Activated CD8-positive, alpha-beta memory T cell treated with anti-CD3 and anti-CD28 coated beads for 4 hours (primary cell): ENCODE measurements at regions not wholly inside any gene's neighbourhood (a gene's known extent, or its start where the extent isn't known, plus 50 kb on each side); places are given as distances from the start of the nearest gene placed in this dataset.

Experiments used
- DNase-seq, 2 donors: peaks; one replicate each; pipeline ENCODE4 v3.0.0-alpha.2; 2020; ENCODE audit warnings: low read depth in 2 of 2

DNA sequence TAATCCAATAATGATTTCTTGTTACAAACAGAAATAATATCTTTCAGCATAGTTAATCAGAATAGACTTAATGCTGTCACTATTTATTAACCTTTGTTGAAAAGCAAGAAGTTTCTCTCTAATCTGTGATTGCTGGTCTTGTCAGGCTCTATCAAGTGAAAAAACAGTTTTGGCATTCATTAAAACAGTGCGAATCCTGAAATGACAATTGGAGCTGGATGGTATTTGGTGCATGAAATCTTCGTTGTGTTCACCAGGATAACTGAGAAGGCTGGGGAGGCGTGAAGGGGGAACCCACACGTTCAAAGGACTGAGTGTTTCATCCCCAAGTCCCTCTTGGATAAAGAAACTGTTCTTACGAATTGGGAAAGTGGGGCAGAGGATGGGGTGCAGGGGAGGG is 190.2 kb upstream of the MYL2 start:
- DNase-seq: no peak

DNA sequence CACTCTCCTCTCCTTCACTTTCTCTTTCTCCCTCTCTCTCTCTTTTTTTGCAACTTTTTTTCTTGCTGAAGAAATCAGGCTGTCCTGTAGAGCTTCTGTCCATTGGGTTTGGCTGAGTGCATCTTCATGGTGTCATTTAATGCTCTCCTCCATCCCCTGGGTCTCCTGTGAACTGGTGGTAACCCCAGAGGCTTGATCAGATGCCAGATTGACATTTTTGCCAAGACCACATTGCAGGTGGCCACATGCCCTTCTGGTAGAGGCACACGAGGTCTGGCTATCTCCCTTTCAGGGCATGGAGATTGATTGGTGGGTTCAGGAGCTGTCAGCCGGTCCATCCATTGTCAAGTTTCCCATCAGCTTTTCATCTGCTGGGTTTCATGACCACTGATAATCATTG is 188.3 kb upstream of the MYL2 start:
- DNase-seq: no peak

GRCh38 chr12:111107392-111108178 is 187.2 kb upstream of the MYL2 start:
- DNase-seq: no peak

GRCh38 chr12:111105294-111105693 is 184.9 kb upstream of the MYL2 start:
- no peak for DNase-seq

- DNase-seq: no peak
These were observed 183.2 kb upstream of the MYL2 start for GRCh38 chr12:111103583-111103982.

GRCh38 chr12:111102102-111102739 is 181.8 kb upstream of the MYL2 start:
- DNase-seq: no peak

- DNase-seq: no peak
These were observed 180.6 kb upstream of the MYL2 start for GRCh38 chr12:111101003-111101402.

- DNase-seq: no peak
These were observed 180.2 kb upstream of the MYL2 start for GRCh38 chr12:111100554-111100953.

- no peak for DNase-seq
These were observed 179.6 kb upstream of the MYL2 start for GRCh38 chr12:111100003-111100402.

DNA sequence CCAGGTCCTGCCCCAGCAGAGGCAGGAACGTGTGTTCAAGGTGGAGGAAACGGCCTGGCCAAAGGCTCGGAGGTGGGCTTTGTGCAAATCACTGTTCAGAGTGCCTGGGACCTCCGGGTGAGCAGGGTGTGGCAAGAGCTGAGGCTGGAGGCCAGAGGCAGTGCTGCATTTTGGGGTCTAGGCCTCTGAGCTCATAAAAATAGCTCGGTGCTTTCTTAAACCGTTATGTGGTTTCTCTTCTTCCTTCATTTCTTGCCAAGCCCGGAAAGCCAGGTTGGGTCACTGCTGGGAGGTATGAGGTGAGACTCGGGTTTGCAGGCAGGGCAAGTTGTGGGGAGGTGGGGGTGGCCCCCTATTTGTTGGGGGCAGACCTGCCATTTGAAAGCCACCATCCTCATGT is 178.8 kb upstream of the MYL2 start:
- no peak for DNase-seq

GRCh38 chr12:111094157-111095010 is 174.0 kb upstream of the MYL2 start:
- DNase-seq: no peak

- DNase-seq: peak; percentile 2 to 12
These were observed 173.2 kb upstream of the MYL2 start for GRCh38 chr12:111093428-111094142.

DNA sequence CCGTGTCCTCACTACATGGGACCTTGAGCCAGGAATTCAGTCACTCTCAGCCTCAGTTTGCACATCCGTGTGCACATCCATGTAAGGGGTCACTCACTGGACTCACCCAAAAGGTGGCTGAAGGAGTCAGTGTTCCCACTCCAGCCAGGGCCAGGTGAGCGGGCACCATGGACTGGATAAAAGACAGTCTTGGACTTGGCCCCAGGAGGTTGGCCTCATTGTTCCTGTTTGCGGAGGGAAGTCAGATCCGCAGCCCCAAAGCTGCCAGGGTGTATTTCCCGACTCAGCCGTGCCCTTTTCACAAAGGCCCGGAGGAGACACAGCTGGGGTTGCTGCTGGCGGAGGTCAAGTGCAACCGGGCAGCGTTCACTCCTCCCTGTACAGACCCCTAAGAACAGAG is 170.7 kb upstream of the MYL2 start:
- no peak for DNase-seq

DNA sequence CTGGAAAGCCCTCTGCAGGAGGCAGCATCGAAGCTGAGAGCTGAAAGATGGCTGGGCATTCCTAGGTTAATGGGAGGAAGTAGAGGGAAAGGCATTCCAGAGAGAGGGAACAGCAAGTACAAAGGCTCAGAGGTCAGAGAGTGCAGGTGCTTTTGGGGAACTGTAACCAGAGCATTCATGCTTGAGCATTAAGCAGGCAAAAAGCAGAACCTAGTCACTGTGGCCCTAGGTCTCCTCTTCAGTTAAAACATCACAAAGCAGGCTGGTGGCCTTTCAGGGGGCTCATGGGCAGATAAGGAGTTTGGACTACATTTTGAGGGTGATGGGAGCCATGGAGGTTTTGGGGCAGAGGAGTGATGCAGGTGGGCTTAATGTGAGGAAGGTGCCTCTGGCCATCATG is 169.2 kb upstream of the MYL2 start:
- DNase-seq: no peak

DNA sequence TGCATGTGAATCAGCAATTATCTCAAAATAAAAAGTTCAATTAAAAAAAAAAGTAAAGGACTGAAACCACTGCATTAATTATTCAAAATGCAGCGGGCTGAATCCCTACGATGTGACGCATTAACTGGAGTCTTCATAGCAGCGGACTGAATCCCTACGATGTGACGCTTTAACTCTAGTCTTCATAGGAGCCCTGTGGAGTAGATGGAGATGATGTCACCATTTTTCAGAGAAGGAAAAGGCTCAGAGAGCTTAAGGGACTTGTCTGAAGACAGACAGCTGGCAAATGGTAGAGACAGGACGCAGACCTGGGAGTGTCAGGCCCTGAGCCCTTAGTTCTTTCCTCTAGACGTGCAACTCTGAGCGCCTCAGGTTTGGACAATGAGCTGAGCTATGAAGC is 168.0 kb upstream of the MYL2 start:
- no peak for DNase-seq

DNA sequence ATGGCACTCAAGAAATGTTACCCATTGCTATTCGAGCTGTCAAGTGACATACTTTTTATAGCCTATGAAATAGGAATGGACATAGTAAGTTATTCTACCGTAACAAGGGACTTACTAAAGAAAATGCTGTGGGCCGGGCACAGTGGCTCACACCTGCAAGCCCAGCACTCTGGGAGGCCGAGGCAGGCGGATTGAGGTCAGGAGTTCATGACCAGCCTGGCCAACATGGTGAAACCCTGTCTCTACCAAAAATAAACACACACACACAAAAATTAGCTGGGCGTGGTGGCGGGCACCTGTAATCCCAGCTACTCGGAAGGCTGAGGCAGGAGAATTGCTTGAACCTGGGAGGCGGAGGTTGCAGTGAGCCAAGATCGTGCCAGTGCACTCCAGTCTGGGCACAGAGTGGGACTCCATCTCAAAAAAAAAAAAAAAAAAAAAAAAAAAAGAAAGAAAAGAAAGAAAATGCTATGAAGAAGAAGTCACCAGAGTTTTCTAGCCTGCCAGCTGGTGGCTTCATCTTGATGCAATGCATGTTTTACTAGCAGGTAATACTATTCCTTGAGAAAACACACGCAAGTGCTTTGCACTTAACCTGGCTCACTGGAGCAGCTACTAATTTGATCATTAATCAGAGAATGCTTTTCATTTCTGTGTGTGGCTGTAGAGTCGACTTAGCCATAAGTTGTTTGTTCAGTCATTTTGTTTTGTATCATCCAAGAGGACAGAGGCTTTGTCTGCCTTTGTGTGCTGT is 166.7 kb upstream of the MYL2 start:
- no peak for DNase-seq

DNA sequence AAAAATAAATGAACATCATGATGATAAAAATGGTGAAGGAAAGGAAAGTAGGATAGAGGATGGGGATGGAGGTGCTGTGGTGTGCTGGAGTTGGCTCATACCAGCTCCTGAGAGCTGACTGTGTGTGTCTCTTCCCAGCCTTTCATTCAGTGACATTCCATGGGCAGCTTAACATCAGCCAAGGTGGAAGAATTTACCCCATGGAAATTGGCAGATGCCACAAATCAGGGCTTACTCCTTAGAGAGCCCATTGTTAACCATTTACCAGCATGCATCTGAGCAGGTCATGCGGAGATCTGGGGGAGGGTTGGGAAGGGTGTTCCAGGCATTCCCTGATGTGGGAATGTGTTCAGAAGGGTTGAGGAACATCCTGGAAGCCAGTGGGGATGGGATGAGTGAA is 164.7 kb upstream of the MYL2 start:
- no peak for DNase-seq

DNA sequence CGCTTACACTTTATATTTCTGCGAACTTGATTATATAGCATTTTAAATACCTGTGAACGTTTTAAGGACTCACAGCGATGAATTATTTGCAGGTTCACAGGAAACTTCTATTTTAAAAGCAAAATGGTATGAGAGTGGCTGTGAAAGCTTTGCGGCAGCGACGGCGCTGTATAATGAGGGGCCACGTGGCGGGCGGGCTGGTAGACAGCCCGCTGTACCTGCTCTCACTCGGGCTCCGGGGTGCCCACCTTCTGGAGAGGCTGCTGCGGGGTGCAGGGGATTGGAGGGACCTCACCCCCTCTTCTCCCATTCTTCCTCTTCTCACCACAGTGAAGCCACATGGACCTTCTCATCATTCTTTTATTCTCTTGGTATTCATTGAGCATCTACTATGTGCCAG is 164.2 kb upstream of the MYL2 start:
- DNase-seq: no peak

GRCh38 chr12:111084158-111084557 is 163.8 kb upstream of the MYL2 start:
- no peak for DNase-seq

DNA sequence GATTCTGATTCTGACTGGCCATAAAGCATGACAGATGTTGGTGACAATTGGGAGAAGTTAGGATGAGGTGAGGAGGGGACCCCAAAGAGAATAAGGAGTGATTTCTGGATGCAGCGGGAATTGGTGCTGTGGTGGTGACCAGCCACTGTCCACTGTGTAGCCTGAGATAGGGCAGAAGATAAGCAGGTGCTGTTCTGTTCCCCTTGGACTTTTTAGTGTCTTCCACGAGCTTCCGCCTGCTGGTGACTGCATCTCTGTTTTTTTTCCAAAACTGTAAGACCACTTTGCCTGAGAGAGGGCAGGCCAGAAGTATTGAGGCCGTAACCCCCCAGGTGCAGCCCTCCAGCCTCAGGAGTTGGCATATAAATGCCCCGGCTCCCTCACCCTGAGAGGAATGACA is 161.2 kb upstream of the MYL2 start:
- DNase-seq: no peak

- no peak for DNase-seq
These were observed 158.4 kb upstream of the MYL2 start for GRCh38 chr12:111078731-111079130.
